ENCODE measurements at regions not wholly inside any gene's neighbourhood (a gene's known extent, or its start where the extent isn't known, plus 50 kb on each side); places are given as distances from the start of the nearest gene placed in this dataset.

DNA sequence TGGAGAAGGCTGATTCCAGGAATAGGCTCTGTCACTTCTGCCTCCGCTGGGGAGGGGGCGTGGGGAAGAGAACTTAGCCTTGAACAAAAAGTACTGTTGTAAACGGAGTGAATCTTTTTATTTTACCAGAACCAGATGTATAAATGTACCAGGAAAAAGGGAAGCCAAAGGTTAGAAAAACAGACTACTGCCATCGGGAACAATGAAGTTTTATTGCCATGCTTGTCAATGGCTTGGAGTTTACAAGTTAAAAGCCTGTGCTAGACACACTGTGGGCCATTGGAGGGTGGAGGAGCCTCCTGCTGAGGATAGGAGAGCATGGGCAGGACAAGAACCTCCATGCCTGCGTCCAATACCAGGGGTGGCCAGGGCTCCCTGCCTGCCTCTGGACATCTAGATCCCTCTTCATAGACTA is 161.7 kb upstream of the LYZL2 start:
- TF ChIP-seq CTCF (IDR thresholded peaks at IDR 0.05) (no peak), POLR2A (IDR thresholded peaks at IDR 0.05) (no peak)

Measured in Peyer's patch (tissue), 4 donors.